ENCODE measurements at regions not wholly inside any gene's neighbourhood (a gene's known extent, or its start where the extent isn't known, plus 50 kb on each side); places are given as distances from the start of the nearest gene placed in this dataset.

DNA sequence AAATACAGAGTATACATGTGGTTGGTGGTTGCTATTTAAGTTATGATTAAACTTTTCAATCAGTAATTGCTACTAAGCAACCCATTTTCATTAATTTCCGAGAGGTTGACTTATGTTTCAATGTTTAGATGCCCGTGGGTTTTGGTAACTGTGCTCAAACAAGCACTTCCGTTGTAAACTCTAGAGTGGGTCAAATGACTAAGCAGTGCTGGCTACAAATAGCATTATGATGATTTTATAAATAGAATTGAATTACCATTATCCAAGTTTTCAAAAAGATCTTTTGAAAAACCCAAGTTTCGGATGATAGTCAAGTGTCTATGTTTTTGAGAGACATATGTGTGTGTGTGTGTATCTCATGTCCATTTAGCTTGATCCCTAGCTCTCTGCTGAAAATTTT is 2369.4 kb upstream of the ACO1 start:
- no peak for DNase-seq
- Histone ChIP-seq H3K27me3 (replicated peaks in 2 of 5; ENCODE audit: control insufficient read depth in 4 of 5, insufficient read depth in 5 of 5, low read length in 4 of 5) (no peaks in the 10 kb centered on the region), H3K27ac (ENCODE audit: insufficient read depth in 1 of 2, low read depth in 1 of 2, low read length in 2 of 2, poor library complexity in 1 of 2, severe bottlenecking in 2 of 2) (no peak overlapping the region), H3K4me3 (ENCODE audit: control insufficient read depth in 1 of 7, extremely low read depth in 1 of 7, insufficient read depth in 4 of 7, low read depth in 2 of 7, low read length in 6 of 7) (no peak overlapping the region), H3K4me1 (ENCODE audit: control extremely low read depth in 1 of 4, control insufficient read depth in 4 of 4, insufficient read depth in 4 of 4, low read length in 3 of 4) (no peaks in the 10 kb centered on the region), H3K36me3 (ENCODE audit: control insufficient read depth in 4 of 4, insufficient read depth in 4 of 4, low read length in 3 of 4) (no peaks in the 10 kb centered on the region), H3K9me3 (ENCODE audit: control extremely low read depth in 1 of 5, control insufficient read depth in 4 of 5, insufficient read depth in 2 of 5, low read depth in 1 of 5, low read length in 4 of 5) (no peaks in the 10 kb centered on the region)
- WGBS (ENCODE audit: insufficient coverage): 58% methylated on average over 2 of the region's 4 CpGs
- ChIA-PET POLR2A (no interaction called here), CTCF (no interaction called here)

DNA sequence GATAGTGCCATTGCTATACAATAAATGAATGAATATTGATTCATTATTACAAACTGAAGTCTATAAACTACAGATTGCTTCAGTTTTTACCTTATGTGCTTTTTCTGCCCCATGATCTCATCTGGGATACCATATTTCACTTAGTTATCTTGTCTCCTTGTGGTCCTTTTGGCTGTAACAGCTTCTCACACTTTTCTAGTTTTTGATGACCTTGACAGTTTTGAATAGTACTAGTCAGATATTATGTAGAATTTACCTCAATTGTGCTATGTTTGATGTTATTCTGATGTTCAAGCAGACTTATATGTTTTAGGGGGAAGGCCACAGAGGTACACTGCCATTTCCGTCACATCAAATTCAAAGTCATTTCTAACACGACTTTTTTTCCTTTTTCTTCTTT is 2364.3 kb upstream of the ACO1 start:
- no CpG with 5 or more reads among the region's 2 CpGs for WGBS (ENCODE audit: insufficient coverage)
- no peak for DNase-seq

DNA sequence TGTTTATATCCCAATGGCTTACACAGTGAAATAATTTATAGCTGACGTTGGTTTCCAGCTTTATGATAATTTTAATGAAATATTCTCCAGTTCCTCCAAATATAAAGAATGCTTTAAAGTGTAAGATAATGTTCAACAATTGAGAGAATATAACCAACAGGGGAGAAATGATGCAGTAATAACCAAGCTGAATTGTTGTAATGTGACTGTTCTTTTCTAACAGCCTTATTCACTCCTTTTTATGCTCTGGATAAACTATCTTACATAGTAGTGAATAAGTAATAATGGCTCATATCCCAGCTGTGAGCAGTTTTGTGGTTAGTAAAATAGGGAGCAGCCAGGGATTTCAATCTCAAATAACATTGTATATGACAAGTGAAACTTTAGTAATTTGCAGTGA is 2348.7 kb upstream of the ACO1 start:
- CTCF ChIA-PET: no interaction called here
- no CpG with 5 or more reads among the region's 1 CpG for WGBS (ENCODE audit: insufficient coverage)

More for the DNA sequence above, 2364.3 kb upstream of the ACO1 start:
- ChIA-PET CTCF (no interaction called here), POLR2A (no interaction called here)
- Histone ChIP-seq H3K27ac (ENCODE audit: insufficient read depth in 1 of 2, low read depth in 1 of 2, low read length in 2 of 2, poor library complexity in 1 of 2, severe bottlenecking in 2 of 2) (no peak overlapping the region), H3K4me1 (ENCODE audit: control extremely low read depth in 1 of 4, control insufficient read depth in 4 of 4, insufficient read depth in 4 of 4, low read length in 3 of 4) (no peaks in the 10 kb centered on the region), H3K9me3 (ENCODE audit: control extremely low read depth in 1 of 5, control insufficient read depth in 4 of 5, insufficient read depth in 2 of 5, low read depth in 1 of 5, low read length in 4 of 5) (no peaks in the 10 kb centered on the region), H3K27me3 (replicated peaks in 2 of 5; ENCODE audit: control insufficient read depth in 4 of 5, insufficient read depth in 5 of 5, low read length in 4 of 5) (no peaks in the 10 kb centered on the region), H3K4me3 (ENCODE audit: control insufficient read depth in 1 of 7, extremely low read depth in 1 of 7, insufficient read depth in 4 of 7, low read depth in 2 of 7, low read length in 6 of 7) (no peak overlapping the region), H3K36me3 (ENCODE audit: control insufficient read depth in 4 of 4, insufficient read depth in 4 of 4, low read length in 3 of 4) (no peaks in the 10 kb centered on the region)

DNA sequence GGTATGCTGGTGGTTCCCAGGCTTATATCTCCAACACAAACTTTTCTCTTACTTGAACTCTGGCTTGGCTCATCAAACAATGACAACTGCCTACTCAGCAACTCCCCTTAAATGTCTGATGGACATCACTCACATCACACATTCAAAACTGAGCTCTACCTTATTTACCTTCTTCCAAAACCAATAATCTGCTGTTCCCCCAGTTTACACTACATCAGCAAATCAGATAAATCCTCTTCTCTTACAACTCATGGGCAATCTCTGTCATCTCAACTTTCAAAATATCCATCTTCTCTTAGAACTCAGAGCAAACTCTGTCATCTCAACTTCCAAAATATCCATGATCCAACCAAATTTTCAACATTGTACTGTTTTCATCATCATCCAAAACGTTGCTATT is 2347.9 kb upstream of the ACO1 start:
- Histone ChIP-seq H3K36me3 (ENCODE audit: control insufficient read depth in 4 of 4, insufficient read depth in 4 of 4, low read length in 3 of 4) (no peaks in the 10 kb centered on the region), H3K4me1 (ENCODE audit: control extremely low read depth in 1 of 4, control insufficient read depth in 4 of 4, insufficient read depth in 4 of 4, low read length in 3 of 4) (no peaks in the 10 kb centered on the region), H3K27ac (ENCODE audit: insufficient read depth in 1 of 2, low read depth in 1 of 2, low read length in 2 of 2, poor library complexity in 1 of 2, severe bottlenecking in 2 of 2) (no peak overlapping the region), H3K4me3 (ENCODE audit: control insufficient read depth in 1 of 7, extremely low read depth in 1 of 7, insufficient read depth in 4 of 7, low read depth in 2 of 7, low read length in 6 of 7) (no peak overlapping the region), H3K9me3 (ENCODE audit: control extremely low read depth in 1 of 5, control insufficient read depth in 4 of 5, insufficient read depth in 2 of 5, low read depth in 1 of 5, low read length in 4 of 5) (no peaks in the 10 kb centered on the region), H3K27me3 (replicated peaks in 2 of 5; ENCODE audit: control insufficient read depth in 4 of 5, insufficient read depth in 5 of 5, low read length in 4 of 5) (no peaks in the 10 kb centered on the region)
- no peak for DNase-seq
- WGBS (ENCODE audit: insufficient coverage): 67% methylated on average over 1 of the region's 1 CpG
- CTCF ChIA-PET: no interaction called here
- POLR2A ChIA-PET: no interaction called here

More for the DNA sequence above, 2348.7 kb upstream of the ACO1 start:
- no peak for DNase-seq
- H3K9me3 ChIP-seq (ENCODE audit: control extremely low read depth in 1 of 5, control insufficient read depth in 4 of 5, insufficient read depth in 2 of 5, low read depth in 1 of 5, low read length in 4 of 5): no peaks in the 10 kb centered on the region
- H3K4me3 ChIP-seq (ENCODE audit: control insufficient read depth in 1 of 7, extremely low read depth in 1 of 7, insufficient read depth in 4 of 7, low read depth in 2 of 7, low read length in 6 of 7): no peak overlapping the region
- POLR2A ChIA-PET: no interaction called here
- no peaks in the 10 kb centered on the region for H3K27me3 ChIP-seq (replicated peaks in 2 of 5; ENCODE audit: control insufficient read depth in 4 of 5, insufficient read depth in 5 of 5, low read length in 4 of 5)
- H3K4me1 ChIP-seq (ENCODE audit: control extremely low read depth in 1 of 4, control insufficient read depth in 4 of 4, insufficient read depth in 4 of 4, low read length in 3 of 4): no peaks in the 10 kb centered on the region
- H3K27ac ChIP-seq (ENCODE audit: insufficient read depth in 1 of 2, low read depth in 1 of 2, low read length in 2 of 2, poor library complexity in 1 of 2, severe bottlenecking in 2 of 2): no peak overlapping the region
- no peaks in the 10 kb centered on the region for H3K36me3 ChIP-seq (ENCODE audit: control insufficient read depth in 4 of 4, insufficient read depth in 4 of 4, low read length in 3 of 4)

DNA sequence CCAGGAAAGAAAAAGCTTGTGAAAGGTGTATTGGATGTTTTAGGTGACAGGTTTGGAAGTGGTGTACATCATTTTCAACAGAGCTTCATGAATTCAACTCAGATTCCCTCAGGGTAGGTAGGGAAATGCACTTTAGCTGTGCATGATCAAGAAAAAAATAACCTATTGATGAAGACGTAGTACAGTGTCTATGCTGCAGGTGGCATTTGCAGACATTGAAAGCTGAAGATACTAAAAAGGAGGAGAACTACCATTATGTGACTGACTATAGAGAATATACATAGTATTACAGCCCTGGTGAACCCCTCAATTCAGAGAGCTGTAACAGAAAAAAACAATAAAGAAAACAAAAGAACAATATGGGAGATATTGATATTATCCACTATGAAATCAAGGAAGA is 2344.7 kb upstream of the ACO1 start:
- no peaks in the 10 kb centered on the region for H3K9me3 ChIP-seq (ENCODE audit: control extremely low read depth in 1 of 5, control insufficient read depth in 4 of 5, insufficient read depth in 2 of 5, low read depth in 1 of 5, low read length in 4 of 5)
- DNase-seq: no peak
- ChIA-PET POLR2A (no interaction called here), CTCF (no interaction called here)
- WGBS (ENCODE audit: insufficient coverage): no CpG with 5 or more reads among the region's 1 CpG
- no peak overlapping the region for H3K27ac ChIP-seq (ENCODE audit: insufficient read depth in 1 of 2, low read depth in 1 of 2, low read length in 2 of 2, poor library complexity in 1 of 2, severe bottlenecking in 2 of 2)
- no peaks in the 10 kb centered on the region for H3K4me1 ChIP-seq (ENCODE audit: control extremely low read depth in 1 of 4, control insufficient read depth in 4 of 4, insufficient read depth in 4 of 4, low read length in 3 of 4)
- no peaks in the 10 kb centered on the region for H3K27me3 ChIP-seq (replicated peaks in 2 of 5; ENCODE audit: control insufficient read depth in 4 of 5, insufficient read depth in 5 of 5, low read length in 4 of 5)
- H3K36me3 ChIP-seq (ENCODE audit: control insufficient read depth in 4 of 4, insufficient read depth in 4 of 4, low read length in 3 of 4): no peaks in the 10 kb centered on the region
- no peak overlapping the region for H3K4me3 ChIP-seq (ENCODE audit: control insufficient read depth in 1 of 7, extremely low read depth in 1 of 7, insufficient read depth in 4 of 7, low read depth in 2 of 7, low read length in 6 of 7)

DNA sequence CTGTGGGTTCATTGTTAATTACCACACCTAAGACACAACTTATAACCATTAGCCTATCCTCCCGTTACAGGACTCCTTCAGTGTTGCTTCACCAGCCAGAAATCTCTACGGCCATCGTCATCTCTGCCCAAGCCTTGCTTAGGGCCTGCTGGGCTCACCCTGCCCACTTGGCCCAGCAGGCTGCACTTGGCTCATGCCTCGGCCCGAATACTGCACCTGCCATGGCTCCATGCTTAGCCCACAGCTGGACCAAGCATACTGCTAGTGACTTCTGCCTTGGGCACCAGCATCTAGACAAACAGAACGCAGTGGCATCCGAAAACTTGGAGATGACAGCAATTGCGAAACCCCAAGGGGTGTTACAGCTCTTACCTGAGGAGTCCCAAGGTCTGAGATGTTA is 2336.0 kb upstream of the ACO1 start:
- CTCF ChIA-PET: no interaction called here
- H3K36me3 ChIP-seq (ENCODE audit: control insufficient read depth in 4 of 4, insufficient read depth in 4 of 4, low read length in 3 of 4): no peaks in the 10 kb centered on the region
- 86% methylated on average over 8 of the region's 8 CpGs for WGBS (ENCODE audit: insufficient coverage)
- H3K9me3 ChIP-seq (ENCODE audit: control extremely low read depth in 1 of 5, control insufficient read depth in 4 of 5, insufficient read depth in 2 of 5, low read depth in 1 of 5, low read length in 4 of 5): no peaks in the 10 kb centered on the region
- no peak overlapping the region for H3K4me3 ChIP-seq (ENCODE audit: control insufficient read depth in 1 of 7, extremely low read depth in 1 of 7, insufficient read depth in 4 of 7, low read depth in 2 of 7, low read length in 6 of 7)
- no peaks in the 10 kb centered on the region for H3K4me1 ChIP-seq (ENCODE audit: control extremely low read depth in 1 of 4, control insufficient read depth in 4 of 4, insufficient read depth in 4 of 4, low read length in 3 of 4)
- H3K27ac ChIP-seq (ENCODE audit: insufficient read depth in 1 of 2, low read depth in 1 of 2, low read length in 2 of 2, poor library complexity in 1 of 2, severe bottlenecking in 2 of 2): no peak overlapping the region
- DNase-seq: no peak
- no peaks in the 10 kb centered on the region for H3K27me3 ChIP-seq (replicated peaks in 2 of 5; ENCODE audit: control insufficient read depth in 4 of 5, insufficient read depth in 5 of 5, low read length in 4 of 5)
- POLR2A ChIA-PET: no interaction called here

DNA sequence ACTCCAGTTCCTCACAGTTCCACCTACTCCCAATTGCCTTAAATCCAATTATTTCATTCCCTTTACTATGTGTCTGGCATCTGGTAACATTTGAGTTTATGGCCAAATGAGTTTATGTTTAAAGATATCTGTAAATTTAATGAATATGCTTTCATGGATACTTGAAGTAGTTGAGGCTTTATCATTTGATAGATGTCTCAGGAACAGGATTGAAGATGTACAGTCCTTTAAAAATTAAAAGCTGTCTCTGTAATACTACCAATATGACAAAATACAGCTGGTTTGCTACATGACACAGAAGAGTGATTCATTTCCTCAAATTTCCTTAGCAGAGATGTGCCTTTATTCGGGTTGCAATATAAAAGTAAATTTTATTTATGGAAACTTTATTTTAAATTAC is 2326.0 kb upstream of the ACO1 start:
- Histone ChIP-seq H3K27ac (ENCODE audit: insufficient read depth in 1 of 2, low read depth in 1 of 2, low read length in 2 of 2, poor library complexity in 1 of 2, severe bottlenecking in 2 of 2) (no peak overlapping the region), H3K4me1 (ENCODE audit: control extremely low read depth in 1 of 4, control insufficient read depth in 4 of 4, insufficient read depth in 4 of 4, low read length in 3 of 4) (no peaks in the 10 kb centered on the region), H3K9me3 (ENCODE audit: control extremely low read depth in 1 of 5, control insufficient read depth in 4 of 5, insufficient read depth in 2 of 5, low read depth in 1 of 5, low read length in 4 of 5) (no peaks in the 10 kb centered on the region), H3K4me3 (ENCODE audit: control insufficient read depth in 1 of 7, extremely low read depth in 1 of 7, insufficient read depth in 4 of 7, low read depth in 2 of 7, low read length in 6 of 7) (no peak overlapping the region), H3K36me3 (ENCODE audit: control insufficient read depth in 4 of 4, insufficient read depth in 4 of 4, low read length in 3 of 4) (no peaks in the 10 kb centered on the region), H3K27me3 (replicated peaks in 2 of 5; ENCODE audit: control insufficient read depth in 4 of 5, insufficient read depth in 5 of 5, low read length in 4 of 5) (no peaks in the 10 kb centered on the region)
- ChIA-PET CTCF (no interaction called here), POLR2A (no interaction called here)
- DNase-seq: no peak
- WGBS (ENCODE audit: insufficient coverage): no CpG with 5 or more reads among the region's 1 CpG

DNA sequence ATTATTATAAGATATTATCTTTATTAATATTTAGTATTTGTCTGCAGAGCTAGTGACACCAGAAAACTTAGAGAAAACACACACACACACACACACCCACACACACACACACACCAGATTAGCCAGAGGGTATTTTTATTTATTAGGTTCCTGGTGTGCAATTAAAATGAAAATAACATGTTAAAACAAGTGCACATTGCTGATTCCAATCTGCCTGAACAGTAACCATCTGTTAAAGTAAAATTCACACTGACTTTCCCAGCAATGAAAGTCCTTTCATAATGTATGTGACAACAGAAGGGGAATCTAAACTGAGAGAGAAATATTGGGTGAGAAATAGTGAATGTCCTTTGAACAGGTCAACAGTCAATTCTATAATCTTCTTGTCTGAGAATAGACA is 2323.5 kb upstream of the ACO1 start:
- DNase-seq: no peak
- CTCF ChIA-PET: no interaction called here

More for the DNA sequence above, 2323.5 kb upstream of the ACO1 start:
- Histone ChIP-seq H3K4me3 (ENCODE audit: control insufficient read depth in 1 of 7, extremely low read depth in 1 of 7, insufficient read depth in 4 of 7, low read depth in 2 of 7, low read length in 6 of 7) (no peak overlapping the region), H3K27ac (ENCODE audit: insufficient read depth in 1 of 2, low read depth in 1 of 2, low read length in 2 of 2, poor library complexity in 1 of 2, severe bottlenecking in 2 of 2) (no peak overlapping the region), H3K27me3 (replicated peaks in 2 of 5; ENCODE audit: control insufficient read depth in 4 of 5, insufficient read depth in 5 of 5, low read length in 4 of 5) (no peaks in the 10 kb centered on the region), H3K9me3 (ENCODE audit: control extremely low read depth in 1 of 5, control insufficient read depth in 4 of 5, insufficient read depth in 2 of 5, low read depth in 1 of 5, low read length in 4 of 5) (no peaks in the 10 kb centered on the region), H3K4me1 (ENCODE audit: control extremely low read depth in 1 of 4, control insufficient read depth in 4 of 4, insufficient read depth in 4 of 4, low read length in 3 of 4) (no peaks in the 10 kb centered on the region), H3K36me3 (ENCODE audit: control insufficient read depth in 4 of 4, insufficient read depth in 4 of 4, low read length in 3 of 4) (no peaks in the 10 kb centered on the region)
- POLR2A ChIA-PET: no interaction called here
